CD4-positive, alpha-beta T cell treated with Interleukin-15 for 1 hour (primary cell): ENCODE measurements at regions not wholly inside any gene's neighbourhood (a gene's known extent, or its start where the extent isn't known, plus 50 kb on each side); places are given as distances from the start of the nearest gene placed in this dataset.
"Not testable (repeated sequence)": the region's sequence is repeated elsewhere in the genome, so short reads cannot be mapped to it uniquely, and the experiment has no call there.

Experiments
- DNase-seq: peaks from one replicate; pipeline ENCODE4 v3.0.0-alpha.2; 2020

DNA sequence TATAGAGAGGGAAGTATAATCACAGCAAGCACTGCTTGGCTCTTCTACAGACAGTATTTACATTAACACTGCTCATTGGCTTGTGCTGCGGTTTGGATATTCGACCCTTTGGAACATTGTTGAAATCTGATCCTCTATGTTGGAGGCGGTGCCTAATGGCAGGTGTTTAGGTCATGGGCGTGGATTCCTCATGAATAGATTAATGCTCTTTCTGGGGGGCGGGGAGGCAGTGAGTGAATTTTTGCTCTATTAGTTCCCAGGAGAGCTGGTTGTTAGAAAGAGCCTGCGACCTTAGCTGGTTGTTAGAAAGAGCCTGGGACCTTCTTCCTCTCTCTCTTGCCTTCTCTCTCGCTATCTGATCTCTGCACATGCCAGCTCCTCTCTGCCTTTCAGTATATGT lies 77.3 kb upstream of the SVIL start:
- no peak for DNase-seq

DNA sequence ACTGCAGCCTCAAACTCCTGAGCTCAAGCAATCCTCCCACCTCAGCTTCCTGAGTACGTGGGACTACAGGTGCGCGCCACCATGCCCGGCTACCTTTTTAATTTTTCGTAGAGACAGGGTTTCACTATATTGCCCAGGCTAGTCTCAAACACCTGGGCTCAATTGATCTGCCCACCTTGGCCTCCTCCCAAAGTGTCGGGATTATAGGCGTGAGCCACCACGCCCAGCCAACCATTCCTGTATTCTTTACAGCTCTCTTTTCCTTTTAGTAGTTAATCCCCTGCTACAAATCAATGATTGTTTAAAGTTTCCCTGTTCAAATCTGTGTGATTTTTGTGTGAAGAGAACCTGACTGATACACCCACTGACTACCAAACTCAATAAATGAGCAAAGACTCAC lies 75.4 kb upstream of the SVIL start:
- no peak for DNase-seq

DNA sequence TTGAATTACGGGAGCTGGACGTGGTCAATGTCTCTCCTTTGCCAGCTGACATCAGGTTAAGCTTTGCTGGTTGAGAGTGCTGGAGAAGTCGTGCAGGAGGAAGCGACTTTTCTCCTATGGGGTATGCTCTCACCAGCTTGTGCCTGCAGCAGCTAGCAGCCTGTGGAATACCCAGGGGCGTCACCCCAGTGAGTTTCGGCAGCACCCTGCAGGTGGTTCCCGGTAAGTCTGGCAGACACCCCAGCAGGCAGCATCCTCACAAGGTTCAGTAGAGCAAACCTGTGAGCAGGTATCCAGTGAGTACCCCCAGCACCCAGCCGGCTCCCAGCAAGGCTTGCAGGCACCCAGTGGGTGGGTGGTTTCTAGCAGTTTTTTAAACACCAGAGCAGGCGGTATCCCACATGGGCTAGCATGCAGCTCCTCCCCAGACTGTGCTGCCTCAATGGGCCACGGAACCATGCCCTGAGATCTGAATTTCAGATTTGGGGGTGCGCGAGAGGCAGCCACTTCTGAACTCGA lies 74.8 kb upstream of the SVIL start:
- no peak for DNase-seq

DNA sequence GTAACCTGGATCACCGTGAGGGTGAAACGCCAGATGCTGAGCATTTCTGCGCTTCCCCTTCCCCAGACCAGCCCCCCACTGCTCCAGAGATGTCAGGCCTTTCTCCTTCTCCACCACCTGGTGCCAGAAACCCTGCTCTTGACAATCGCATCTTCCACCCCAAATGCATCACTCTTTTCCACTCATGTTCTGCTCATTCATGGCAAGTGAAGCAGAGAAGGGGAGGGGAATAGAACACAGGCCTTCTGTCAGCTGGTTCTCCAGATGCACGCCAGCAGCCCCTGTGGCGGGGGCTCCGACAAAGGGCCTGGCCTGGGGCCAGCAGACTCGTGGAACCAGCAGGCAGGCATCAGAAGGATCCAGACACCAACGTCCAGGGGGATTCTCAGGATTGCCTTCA lies 68.5 kb upstream of the SVIL start:
- no peak for DNase-seq

DNA sequence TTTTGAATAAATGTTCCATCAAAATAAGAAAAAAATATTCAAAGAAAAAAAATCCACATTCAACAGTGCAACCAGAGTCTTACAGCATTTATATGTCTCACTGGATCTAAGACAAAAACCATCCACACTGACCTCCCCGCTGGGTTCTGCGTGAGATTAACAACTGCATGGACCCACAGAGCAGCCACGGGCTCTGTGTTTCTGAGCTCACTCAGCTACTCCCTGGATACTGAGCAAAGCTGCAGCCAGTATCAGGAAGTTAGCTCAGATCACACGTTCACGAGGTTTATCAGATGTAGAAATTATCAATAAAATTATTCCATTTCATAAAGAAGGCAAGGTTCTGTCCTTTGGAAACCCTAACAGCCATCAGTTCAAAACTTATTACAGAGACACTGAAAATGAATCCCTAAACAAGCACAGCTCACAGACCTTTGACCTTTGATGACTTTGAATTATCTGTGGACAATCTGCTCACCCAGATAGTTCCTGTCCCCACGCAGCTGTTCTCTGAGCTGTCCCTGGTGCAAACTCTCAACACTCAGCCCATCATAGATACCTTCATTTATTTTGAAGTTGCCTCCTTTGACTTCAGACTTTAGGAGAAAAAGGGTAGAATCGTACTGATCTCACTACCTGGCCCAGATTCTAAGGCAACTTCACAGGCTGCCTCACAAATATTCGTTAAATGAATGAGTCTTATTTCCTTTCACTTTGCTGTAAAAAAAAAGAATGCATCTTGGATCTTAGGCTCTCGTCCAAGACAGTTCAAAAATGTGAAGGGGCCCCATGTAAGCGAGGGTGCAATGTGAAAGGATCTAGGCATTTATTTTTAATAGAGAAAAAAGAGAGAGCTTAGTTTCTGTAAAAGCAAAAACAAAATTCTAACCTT lies 67.7 kb upstream of the SVIL start:
- DNase-seq, result no peak

DNA sequence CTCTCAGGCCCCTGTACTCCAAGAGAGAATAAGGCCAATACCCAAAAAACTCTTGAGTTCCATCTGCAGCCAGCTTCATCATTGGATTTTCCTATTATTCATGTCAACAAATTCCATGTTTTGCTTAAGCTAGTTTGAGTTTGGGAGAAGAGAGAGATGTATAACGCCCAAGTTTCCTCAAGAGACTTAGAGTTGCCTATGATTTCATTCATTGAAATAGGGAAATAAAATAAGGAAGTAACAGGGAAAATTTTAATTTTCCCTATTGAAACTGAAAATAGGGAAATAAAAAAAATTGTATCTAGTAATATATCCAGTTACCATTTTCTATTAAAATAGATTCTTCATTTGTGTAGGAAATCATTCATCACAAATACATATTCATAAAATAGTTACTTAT lies 66.5 kb upstream of the SVIL start:
- no peak for DNase-seq

DNA sequence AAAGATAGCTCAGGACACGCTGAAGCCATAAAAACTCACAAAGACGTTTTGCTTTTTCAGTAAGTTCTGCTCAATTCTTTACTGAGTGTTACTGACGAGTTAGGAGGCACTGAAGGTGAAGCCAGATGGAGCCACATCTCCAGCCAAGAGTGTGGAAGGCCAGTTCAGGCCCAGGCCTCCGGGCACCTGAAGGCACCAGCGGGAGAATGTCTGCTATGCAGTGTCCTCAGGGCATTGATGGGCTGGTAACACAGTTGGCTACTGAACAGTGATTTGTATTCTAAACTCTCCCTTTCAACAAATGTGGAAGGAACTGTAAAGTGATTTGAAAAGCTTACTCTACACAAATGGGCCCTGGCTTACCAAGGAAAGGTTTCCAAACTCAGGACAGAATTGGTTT lies 64.8 kb upstream of the SVIL start:
- DNase-seq, result no peak

DNA sequence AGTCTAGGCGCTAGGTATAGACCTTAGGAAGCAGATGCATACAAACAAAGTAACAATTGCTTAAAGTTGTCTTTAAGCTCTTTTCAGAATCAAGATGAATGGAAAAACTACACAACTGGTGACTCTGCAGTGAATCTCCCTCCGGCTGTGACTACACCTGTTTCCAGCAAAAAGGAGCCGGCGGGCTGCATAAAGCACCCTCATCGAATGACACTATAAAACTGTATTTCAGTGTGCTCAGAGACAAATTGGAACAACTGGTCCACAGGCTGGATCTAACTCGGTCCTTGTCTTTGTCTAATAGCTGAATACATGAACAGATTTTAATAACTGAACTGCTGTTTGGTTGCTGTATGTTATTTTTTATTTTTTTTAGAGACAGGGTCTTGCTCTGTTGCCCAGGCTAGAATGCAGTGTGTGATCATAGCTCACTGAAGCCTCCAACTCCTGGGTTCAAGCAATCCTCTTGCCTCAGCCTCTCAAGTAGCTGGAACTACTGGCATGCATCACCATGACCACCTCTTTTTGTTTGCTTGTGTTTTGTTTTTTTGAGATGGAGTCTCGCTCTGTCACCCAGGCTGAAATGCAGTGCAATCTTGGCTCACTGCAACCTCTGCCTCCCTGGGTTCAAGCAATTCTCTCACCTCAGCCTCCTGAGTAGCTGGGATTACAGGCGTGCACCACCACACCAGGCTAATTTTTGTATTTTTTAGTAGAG lies 64.2 kb upstream of the SVIL start:
- no peak for DNase-seq

DNA sequence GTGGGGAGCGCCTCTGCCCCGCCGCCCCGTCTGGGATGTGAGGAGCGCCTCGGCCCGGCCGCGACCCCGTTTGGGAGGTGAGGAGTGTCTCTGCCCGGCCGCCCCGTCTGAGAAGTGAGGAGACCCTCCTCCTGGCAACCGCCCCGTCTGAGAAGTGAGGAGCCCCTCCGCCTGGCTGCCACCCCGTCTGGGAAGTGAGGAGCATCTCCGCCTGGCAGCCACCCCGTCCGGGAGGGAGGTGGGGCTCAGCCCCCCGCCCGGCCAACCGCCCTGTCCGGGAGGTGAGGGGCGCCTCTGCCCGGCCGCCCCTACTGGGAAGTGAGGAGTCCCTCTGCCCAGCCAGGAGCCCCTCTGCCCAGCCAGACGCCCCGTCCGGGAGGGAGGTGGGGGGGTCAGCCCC lies 61.8 kb upstream of the SVIL start:
- not testable (repeated sequence) for DNase-seq

DNA sequence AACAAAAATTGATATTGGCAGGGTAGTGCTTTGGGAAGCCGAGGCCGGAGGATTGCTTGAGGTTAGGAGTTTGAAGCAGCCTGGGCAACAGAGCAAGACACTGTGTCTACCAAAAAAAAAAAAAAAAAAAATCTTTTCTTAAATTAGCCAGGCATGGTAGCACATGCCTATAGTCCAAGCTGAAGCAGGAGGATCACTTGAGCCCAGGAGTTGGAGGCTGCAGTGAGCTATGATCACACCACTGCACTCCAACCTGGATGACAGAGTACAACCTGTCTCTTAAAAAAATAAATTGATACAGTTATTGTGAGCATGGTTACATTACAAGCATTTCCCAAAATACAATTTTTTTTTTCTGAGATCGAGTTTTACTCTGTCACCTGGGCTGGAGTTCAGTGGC lies 59.4 kb upstream of the SVIL start:
- DNase-seq, result no peak

DNA sequence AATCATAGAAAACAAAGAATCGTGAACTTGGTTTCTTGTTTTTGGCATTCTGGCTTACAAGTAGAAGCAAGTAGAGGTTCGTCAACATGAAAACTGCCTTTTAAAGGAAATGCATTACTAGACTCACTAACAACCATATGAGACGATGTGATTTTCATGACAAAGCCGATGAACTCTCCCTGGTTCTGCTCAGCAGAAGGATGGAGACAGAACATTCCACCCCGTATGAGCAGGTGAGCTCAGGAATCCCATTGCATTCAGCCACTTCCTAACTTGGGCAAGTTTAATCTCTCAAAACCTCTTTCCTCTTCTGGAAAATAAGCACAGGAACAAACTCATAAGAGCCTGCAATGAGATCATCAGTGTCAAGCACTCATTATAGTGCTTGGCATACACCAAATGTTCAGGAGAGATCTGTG lies 57.4 kb upstream of the SVIL start:
- DNase-seq, result no peak

DNA sequence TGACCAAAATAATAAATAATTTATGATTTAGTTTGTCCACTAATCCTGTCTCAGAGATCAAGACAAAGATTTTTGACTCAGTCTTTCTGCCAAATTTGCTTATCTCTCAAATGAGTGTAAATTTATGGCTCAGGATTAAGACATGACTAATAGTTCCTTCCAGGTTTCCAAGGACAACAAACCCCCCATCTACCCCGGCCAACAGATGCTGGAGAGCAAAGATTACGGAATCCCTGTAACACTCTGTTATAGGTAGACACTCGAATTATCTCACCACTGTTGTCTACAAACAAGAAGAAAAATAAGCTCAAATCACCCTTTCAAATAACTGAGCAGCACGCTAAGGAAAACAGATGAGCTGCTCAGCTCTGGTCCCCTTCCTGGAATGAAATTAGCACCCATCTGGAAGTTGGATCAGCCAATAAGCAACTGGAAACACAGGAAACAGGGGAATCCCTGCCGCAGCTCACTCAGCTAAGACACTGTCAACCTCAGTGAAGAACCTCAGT lies 56.8 kb upstream of the SVIL start:
- no peak for DNase-seq

DNA sequence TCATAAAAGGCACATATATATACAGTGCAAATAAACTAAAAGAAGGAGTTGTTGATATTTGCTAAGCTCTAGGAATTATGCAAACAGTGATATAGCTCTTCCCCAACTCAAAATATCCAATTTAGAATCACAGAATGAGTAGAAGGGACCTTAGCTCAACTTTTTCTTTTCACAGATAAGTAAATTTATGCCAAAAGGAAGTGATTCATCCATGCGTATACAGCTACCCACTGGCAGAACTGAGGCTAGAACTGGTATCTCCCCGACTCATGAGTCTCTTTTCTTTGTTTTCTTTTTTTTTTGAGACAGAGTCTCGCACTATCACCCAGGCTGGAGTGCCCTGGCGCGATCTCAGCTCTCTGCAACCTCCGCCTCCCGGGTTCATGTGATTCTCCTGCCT lies 54.2 kb upstream of the SVIL start:
- no peak for DNase-seq

DNA sequence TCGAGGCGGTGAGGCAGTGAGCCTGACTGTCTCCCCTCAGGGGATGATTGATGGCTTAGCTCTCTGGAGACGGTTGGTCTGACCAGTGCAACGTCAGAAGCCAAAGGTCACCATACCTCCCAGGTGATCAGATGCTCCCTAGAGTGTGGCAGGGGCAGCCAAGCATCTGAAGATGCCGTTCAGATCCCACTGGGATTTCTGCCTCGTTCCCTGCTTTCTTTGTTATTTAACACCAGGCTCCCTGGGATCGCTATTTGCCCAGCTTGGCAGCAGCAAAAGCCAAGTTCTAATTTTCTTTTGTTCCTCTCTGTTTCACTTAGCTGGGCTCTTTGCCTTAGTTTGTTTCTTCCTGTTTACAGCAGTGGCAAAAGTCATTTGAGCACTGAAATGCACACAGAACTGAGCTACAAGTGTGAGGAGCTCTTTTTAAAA lies 53.5 kb upstream of the SVIL start:
- no peak for DNase-seq

DNA sequence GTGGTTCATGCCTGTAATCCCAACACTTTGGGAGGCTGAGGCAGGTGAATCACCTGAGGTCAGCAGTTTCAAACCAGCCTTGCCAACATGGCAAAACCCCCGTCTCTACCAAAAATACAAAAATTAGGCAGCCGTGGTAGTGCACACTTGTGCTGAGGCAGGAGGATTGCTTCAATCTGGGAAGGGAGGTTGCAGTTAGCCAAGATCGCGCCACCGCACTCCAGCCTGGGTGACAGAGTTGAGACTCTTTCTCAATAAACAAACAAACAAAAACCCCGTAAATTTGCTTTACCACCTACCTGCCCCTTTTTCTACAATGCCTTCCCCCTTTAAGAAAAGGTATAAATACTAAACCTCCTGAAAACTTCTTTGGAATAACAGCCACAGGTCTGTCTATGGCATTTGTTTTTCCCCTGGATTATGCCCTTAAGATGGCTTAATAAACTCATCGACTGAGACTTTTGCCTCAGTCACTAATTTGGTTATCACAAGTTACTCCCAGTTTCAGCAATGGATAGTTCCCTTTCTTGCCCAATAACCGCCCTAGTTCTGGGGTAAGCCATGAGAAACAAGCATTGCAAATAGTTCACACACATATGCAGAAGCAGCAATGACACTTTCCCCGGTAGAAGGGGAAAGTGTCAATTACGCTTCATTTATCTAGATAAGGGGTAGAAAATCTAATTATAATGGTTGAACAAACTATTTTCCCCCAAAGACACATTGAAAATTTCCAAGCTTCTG lies 52.8 kb upstream of the SVIL start:
- no peak for DNase-seq

DNA sequence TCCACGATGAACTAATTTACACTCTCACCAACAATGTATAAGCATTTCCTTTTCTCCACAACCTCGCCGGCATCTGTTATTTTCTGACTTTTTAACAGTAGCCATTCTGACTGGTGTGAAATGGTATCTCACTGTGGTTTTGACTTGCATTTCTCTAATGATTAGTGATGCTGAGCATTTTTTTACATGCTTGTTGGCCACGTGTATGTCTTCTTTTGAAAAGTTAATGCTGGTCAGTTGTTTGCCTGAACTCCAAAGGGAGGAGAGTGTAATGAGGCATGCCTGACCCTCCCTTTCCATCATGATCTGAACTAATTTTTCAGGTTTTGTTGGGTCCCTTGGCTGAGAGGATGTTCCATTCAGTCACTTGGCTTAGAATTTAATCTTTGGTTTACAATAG lies 50.7 kb upstream of the SVIL start:
- no peak for DNase-seq
